ENCODE measurements at regions not wholly inside any gene's neighbourhood (a gene's known extent, or its start where the extent isn't known, plus 50 kb on each side); places are given as distances from the start of the nearest gene placed in this dataset.

- no peak for TF ChIP-seq GATA2 (IDR thresholded peaks at IDR 0.05; ENCODE audit: insufficient read depth, insufficient read length, low read depth, low read length)
- no peak for TF ChIP-seq CTCF (IDR thresholded peaks at IDR 0.05; ENCODE audit: extremely low read depth in 1 of 2, insufficient read depth in 1 of 2, low read depth in 1 of 2, low read length in 2 of 2)
- TF ChIP-seq POLR2A (IDR thresholded peaks at IDR 0.05; ENCODE audit: low read depth, low read length) = no peak
- no peak for TF ChIP-seq MAX (IDR thresholded peaks at IDR 0.05; ENCODE audit: insufficient read depth, insufficient read length)
- no peak for TF ChIP-seq POLR2AphosphoS5 (IDR thresholded peaks at IDR 0.05; ENCODE audit: insufficient read depth, low read depth, low read length)
- TF ChIP-seq MYC (IDR thresholded peaks at IDR 0.05; ENCODE audit: low read depth, low read length) = no peak
Measured at GRCh38 chr10:100615908-100616307, 80.2 kb downstream of the HIF1AN start.

All from endothelial cell of umbilical vein (primary cell).